H54 (cell line): ENCODE measurements at regions not wholly inside any gene's neighbourhood (a gene's known extent, or its start where the extent isn't known, plus 50 kb on each side); places are given as distances from the start of the nearest gene placed in this dataset.
"Not testable (repeated sequence)": the region's sequence is repeated elsewhere in the genome, so short reads cannot be mapped to it uniquely, and the experiment has no call there.

Experiments
- DNase-seq: peaks from one replicate; pipeline ENCODE4 v3.0.0; 2011; ENCODE audit warnings: low spot score, mixed read lengths; ENCODE audit not compliant: insufficient read length
- FAIRE-seq: peaks from 3 replicates; lab custom pipeline; 2011; peaks lifted over from hg19 to GRCh38; lab: Jason Lieb, UNC
- POLR2A ChIP-seq: IDR thresholded peaks from 2 replicates; pipeline ENCODE4 v1.6.1; 2011; ENCODE audit warnings: low read depth, mild to moderate bottlenecking, low read length

- DNase-seq (no peak), FAIRE-seq (no peak)
- TF ChIP-seq POLR2A: no peak
These were observed 88.7 kb upstream of the ANKRD28 start for GRCh38 chr3:15886521-15886920.

GRCh38 chr3:15887261-15887660, 89.5 kb upstream of the ANKRD28 start:
- no peak for TF ChIP-seq POLR2A
- no peak for FAIRE-seq
- DNase-seq: no peak

- no peak for DNase-seq
- no peak for TF ChIP-seq POLR2A
- FAIRE-seq: no peak
These were observed 92.2 kb upstream of the ANKRD28 start for GRCh38 chr3:15889936-15890335.

GRCh38 chr3:15892311-15893227, 94.8 kb upstream of the ANKRD28 start:
- FAIRE-seq: peak; percentile 48
- DNase-seq: no peak
- TF ChIP-seq POLR2A: no peak

GRCh38 chr3:15894382-15894781, 96.6 kb upstream of the ANKRD28 start:
- FAIRE-seq (no peak), DNase-seq (no peak)
- TF ChIP-seq POLR2A: no peak

GRCh38 chr3:15896500-15896899, 98.7 kb upstream of the ANKRD28 start:
- TF ChIP-seq POLR2A: no peak
- DNase-seq (no peak), FAIRE-seq (no peak)

- TF ChIP-seq POLR2A: no peak
- DNase-seq (peak; percentile 20), FAIRE-seq (peak; percentile 38)
These were observed 101.6 kb upstream of the ANKRD28 start for GRCh38 chr3:15899388-15899787.

- DNase-seq (no peak), FAIRE-seq (no peak)
- no peak for TF ChIP-seq POLR2A
These were observed 105.4 kb upstream of the ANKRD28 start for GRCh38 chr3:15903164-15903563.

- DNase-seq (no peak), FAIRE-seq (no peak)
- TF ChIP-seq POLR2A: no peak
These were observed 106.3 kb upstream of the ANKRD28 start for GRCh38 chr3:15903759-15904720.

- DNase-seq (no peak), FAIRE-seq (no peak)
- TF ChIP-seq POLR2A: no peak
These were observed 107.3 kb upstream of the ANKRD28 start for GRCh38 chr3:15905041-15905440.

GRCh38 chr3:15907403-15907802, 109.6 kb upstream of the ANKRD28 start:
- not testable (repeated sequence) for DNase-seq, FAIRE-seq

- FAIRE-seq (no peak), DNase-seq (no peak)
- no peak for TF ChIP-seq POLR2A
These were observed 121.2 kb upstream of the ANKRD28 start for GRCh38 chr3:15918988-15919387.

GRCh38 chr3:15919971-15920370, 122.2 kb upstream of the ANKRD28 start:
- no peak for TF ChIP-seq POLR2A
- FAIRE-seq (no peak), DNase-seq (no peak)
